ENCODE measurements at regions not wholly inside any gene's neighbourhood (a gene's known extent, or its start where the extent isn't known, plus 50 kb on each side); places are given as distances from the start of the nearest gene placed in this dataset.

GRCh38 chr6:112574190-112574589 lies 227.1 kb downstream of the RFPL4B start:
- peaks cover 0 to 13% (median 11%) of the 10 kb centered on the region in 4 donors for H3K4me1 ChIP-seq
- no peak overlapping the region for H3K27ac ChIP-seq (replicated peaks in 1 of 4)
- WGBS, result 93% methylated on average over 3 of the region's 3 CpGs
- no peaks in the 10 kb centered on the region for H3K27me3 ChIP-seq
- DNase-seq (ENCODE audit: extremely low spot score), result no peak
- no peak overlapping the region for H3K4me3 ChIP-seq
- intact Hi-C loops (cut with DNase I), result no loop called here
- H3K9me3 ChIP-seq, result no peaks in the 10 kb centered on the region
- H3K36me3 ChIP-seq, result no peaks in the 10 kb centered on the region
- TF ChIP-seq POLR2AphosphoS5 (IDR thresholded peaks at IDR 0.05), result no peak
- TF ChIP-seq EP300 (IDR thresholded peaks at IDR 0.05), result no peak
- no peak for TF ChIP-seq POLR2A (IDR thresholded peaks at IDR 0.05; ENCODE audit: low read depth)
- TF ChIP-seq CTCF (IDR thresholded peaks at IDR 0.05), result no peak

- intact Hi-C loops (cut with DNase I), result no loop called here
- 92% methylated on average over 3 of the region's 3 CpGs for WGBS
- TF ChIP-seq POLR2A (IDR thresholded peaks at IDR 0.05; ENCODE audit: low read depth), result no peak
- TF ChIP-seq CTCF (IDR thresholded peaks at IDR 0.05), result no peak
- no peak for TF ChIP-seq EP300 (IDR thresholded peaks at IDR 0.05)
- TF ChIP-seq POLR2AphosphoS5 (IDR thresholded peaks at IDR 0.05), result no peak
- Histone ChIP-seq H3K36me3 (no peaks in the 10 kb centered on the region), H3K9me3 (no peaks in the 10 kb centered on the region), H3K27me3 (no peaks in the 10 kb centered on the region), H3K4me3 (no peak overlapping the region), H3K27ac (replicated peaks in 1 of 4) (no peak overlapping the region), H3K4me1 (peaks cover 0 to 13% (median 11%) of the 10 kb centered on the region in 4 donors)
- no peak for DNase-seq (ENCODE audit: extremely low spot score)
These were observed 228.2 kb downstream of the RFPL4B start for GRCh38 chr6:112575309-112575834.

- no peak overlapping the region for H3K4me3 ChIP-seq
- TF ChIP-seq EP300 (IDR thresholded peaks at IDR 0.05) (no peak), POLR2A (IDR thresholded peaks at IDR 0.05; ENCODE audit: low read depth) (no peak), CTCF (IDR thresholded peaks at IDR 0.05) (no peak), POLR2AphosphoS5 (IDR thresholded peaks at IDR 0.05) (no peak)
These were observed 229.3 kb downstream of the RFPL4B start for GRCh38 chr6:112576423-112576822.

GRCh38 chr6:112579601-112580000 lies 232.5 kb downstream of the RFPL4B start:
- no peaks in the 10 kb centered on the region for H3K9me3 ChIP-seq
- H3K4me1 ChIP-seq, result no peaks in the 10 kb centered on the region
- WGBS, result 74% methylated on average over 1 of the region's 1 CpG
- intact Hi-C loops (cut with DNase I), result no loop called here
- H3K36me3 ChIP-seq, result no peaks in the 10 kb centered on the region
- TF ChIP-seq POLR2AphosphoS5 (IDR thresholded peaks at IDR 0.05) (no peak), CTCF (IDR thresholded peaks at IDR 0.05) (no peak), POLR2A (IDR thresholded peaks at IDR 0.05; ENCODE audit: low read depth) (no peak)
- no peak overlapping the region for H3K27ac ChIP-seq (replicated peaks in 1 of 4)
- no peaks in the 10 kb centered on the region for H3K27me3 ChIP-seq
- no peak overlapping the region for H3K4me3 ChIP-seq
- DNase-seq (ENCODE audit: extremely low spot score), result no peak

More at GRCh38 chr6:112576423-112576822, 229.3 kb downstream of the RFPL4B start:
- intact Hi-C loops (cut with DNase I), result no loop called here
- no peaks in the 10 kb centered on the region for H3K9me3 ChIP-seq
- no peaks in the 10 kb centered on the region for H3K36me3 ChIP-seq
- H3K27me3 ChIP-seq, result no peaks in the 10 kb centered on the region
- H3K27ac ChIP-seq (replicated peaks in 1 of 4), result no peak overlapping the region
- H3K4me1 ChIP-seq, result peaks cover 0 to 10% (median 9%) of the 10 kb centered on the region in 4 donors
- DNase-seq (ENCODE audit: extremely low spot score), result no peak

GRCh38 chr6:112581015-112581414 lies 233.9 kb downstream of the RFPL4B start:
- Histone ChIP-seq H3K36me3 (no peaks in the 10 kb centered on the region), H3K4me1 (no peaks in the 10 kb centered on the region), H3K27ac (replicated peaks in 1 of 4) (no peak overlapping the region), H3K27me3 (no peaks in the 10 kb centered on the region), H3K4me3 (no peak overlapping the region), H3K9me3 (no peaks in the 10 kb centered on the region)
- intact Hi-C loops (cut with DNase I), result no loop called here
- 100% methylated on average over 1 of the region's 1 CpG for WGBS
- TF ChIP-seq POLR2A (IDR thresholded peaks at IDR 0.05; ENCODE audit: low read depth) (no peak), POLR2AphosphoS5 (IDR thresholded peaks at IDR 0.05) (no peak), CTCF (IDR thresholded peaks at IDR 0.05) (no peak), EP300 (IDR thresholded peaks at IDR 0.05) (no peak)
- no peak for DNase-seq (ENCODE audit: extremely low spot score)
